Spleen (tissue), 7 donors: ENCODE measurements at regions not wholly inside any gene's neighbourhood (a gene's known extent, or its start where the extent isn't known, plus 50 kb on each side); places are given as distances from the start of the nearest gene placed in this dataset.

ENCODE experiments used
- POLR2A ChIP-seq, 3 donors: fragments of 450-650 bp; IDR thresholded peaks; one replicate each; pipeline ENCODE4 v1.5.1; 2017; ENCODE audit warnings: antibody characterized with exemption in 3 of 3, mild to moderate bottlenecking in 1 of 3
- POLR2AphosphoS5 ChIP-seq, 3 donors: sonication (generic); formaldehyde crosslinking; IDR thresholded peaks; one replicate each; pipeline ENCODE4 v1.5.1; 2017; ENCODE audit warnings: antibody characterized with exemption in 3 of 3
- TF ChIP-seq, protein P1 (sequence below), 11 experiments: fragments of 200-600 bp in 7 of 11; fragments of 450-650 bp in 4 of 11; sonication (generic) in 4 of 11; IDR thresholded peaks in 8 of 11; conservative IDR thresholded peaks in 3 of 11; 1 replicate in 7 of 11; 2 replicates in 4 of 11; pipeline versions ENCODE4 v1.4.0 to v1.8.0; 2016 to 2021; ENCODE audit warnings: antibody characterized with exemption in 11 of 11, inconsistent platforms in 4 of 11, mild to moderate bottlenecking in 1 of 11
- donor health status: DM: no; HTN: no; CAD: no; lungs with moderate emphysema.
- donor health status: DM: no; HTN: no; CAD: no.
- donor health status: DM: no; HTN: no; CAD: no.

DNA sequence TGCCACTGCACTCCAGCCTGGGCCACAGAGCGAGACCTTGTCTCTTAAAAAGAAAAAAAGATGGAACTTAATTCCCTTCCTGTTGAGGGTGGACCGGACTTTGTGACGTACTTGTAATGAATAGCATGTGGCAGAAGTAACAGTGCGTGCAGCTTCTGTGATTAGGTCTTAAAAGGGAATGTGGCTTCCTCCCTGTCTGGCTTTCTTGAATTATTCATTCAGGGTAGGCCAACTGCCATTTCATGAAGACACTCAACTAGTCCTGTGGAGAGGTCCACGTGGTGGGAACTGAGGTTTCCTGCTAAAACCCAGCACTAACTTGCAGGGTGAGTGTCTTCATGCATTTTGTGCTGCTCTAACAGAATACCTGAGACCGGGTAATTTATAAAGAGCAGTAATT is 98.9 kb upstream of the PIAS1 start:
- TF ChIP-seq, protein P1, sequence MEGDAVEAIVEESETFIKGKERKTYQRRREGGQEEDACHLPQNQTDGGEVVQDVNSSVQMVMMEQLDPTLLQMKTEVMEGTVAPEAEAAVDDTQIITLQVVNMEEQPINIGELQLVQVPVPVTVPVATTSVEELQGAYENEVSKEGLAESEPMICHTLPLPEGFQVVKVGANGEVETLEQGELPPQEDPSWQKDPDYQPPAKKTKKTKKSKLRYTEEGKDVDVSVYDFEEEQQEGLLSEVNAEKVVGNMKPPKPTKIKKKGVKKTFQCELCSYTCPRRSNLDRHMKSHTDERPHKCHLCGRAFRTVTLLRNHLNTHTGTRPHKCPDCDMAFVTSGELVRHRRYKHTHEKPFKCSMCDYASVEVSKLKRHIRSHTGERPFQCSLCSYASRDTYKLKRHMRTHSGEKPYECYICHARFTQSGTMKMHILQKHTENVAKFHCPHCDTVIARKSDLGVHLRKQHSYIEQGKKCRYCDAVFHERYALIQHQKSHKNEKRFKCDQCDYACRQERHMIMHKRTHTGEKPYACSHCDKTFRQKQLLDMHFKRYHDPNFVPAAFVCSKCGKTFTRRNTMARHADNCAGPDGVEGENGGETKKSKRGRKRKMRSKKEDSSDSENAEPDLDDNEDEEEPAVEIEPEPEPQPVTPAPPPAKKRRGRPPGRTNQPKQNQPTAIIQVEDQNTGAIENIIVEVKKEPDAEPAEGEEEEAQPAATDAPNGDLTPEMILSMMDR (IDR thresholded peaks at IDR 0.05 in 8 of 11, conservative IDR thresholded peaks at IDR 0.05 in 3 of 11) = no peak
- TF ChIP-seq POLR2A (IDR thresholded peaks at IDR 0.05) (no peak), POLR2AphosphoS5 (IDR thresholded peaks at IDR 0.05) (no peak)
